ENCODE measurements at regions not wholly inside any gene's neighbourhood (a gene's known extent, or its start where the extent isn't known, plus 50 kb on each side); places are given as distances from the start of the nearest gene placed in this dataset.
"Not testable (repeated sequence)": the region's sequence is repeated elsewhere in the genome, so short reads cannot be mapped to it uniquely, and the experiment has no call there.

- DNase-seq, result not testable (repeated sequence)
Observed at GRCh38 chrX:80508083-80508482, 87.8 kb downstream of the TENT5D start.

- peak; percentile 90 for DNase-seq
Observed at GRCh38 chrX:80511969-80512760, 91.9 kb downstream of the TENT5D start.

GRCh38 chrX:80512924-80513323, 92.7 kb downstream of the TENT5D start:
- DNase-seq, result peak; percentile 1

- DNase-seq, result peak; percentile 22
Observed at GRCh38 chrX:80513625-80514024, 93.4 kb downstream of the TENT5D start.

GRCh38 chrX:80537096-80537495, 116.8 kb downstream of the TENT5D start:
- DNase-seq, result no peak

- DNase-seq, result peak; percentile 8
Observed at GRCh38 chrX:80550722-80551121, 130.5 kb downstream of the TENT5D start.

GRCh38 chrX:80556148-80556547, 135.9 kb downstream of the TENT5D start:
- no peak for DNase-seq

- DNase-seq, result no peak
Observed at GRCh38 chrX:80572636-80573035, 152.4 kb downstream of the TENT5D start.

- no peak for DNase-seq
Observed at GRCh38 chrX:80573275-80573674, 153.0 kb downstream of the TENT5D start.

- DNase-seq, result not testable (repeated sequence)
Observed at GRCh38 chrX:80574486-80575086, 154.3 kb downstream of the TENT5D start.

- no peak for DNase-seq
Observed at GRCh38 chrX:80576267-80576666, 156.0 kb downstream of the TENT5D start.

GRCh38 chrX:80576806-80577533, 156.7 kb downstream of the TENT5D start:
- DNase-seq, result no peak

- peak; percentile 63 for DNase-seq
Observed at GRCh38 chrX:80578517-80579105, 158.4 kb downstream of the TENT5D start.

- not testable (repeated sequence) for DNase-seq
Observed at GRCh38 chrX:80590992-80591391, 170.7 kb downstream of the TENT5D start.

- DNase-seq, result peak; percentile 1
Observed at GRCh38 chrX:80602036-80602860, 182.0 kb downstream of the TENT5D start.
